Endometrium (tissue), 2 donors: ENCODE measurements at regions not wholly inside any gene's neighbourhood (a gene's known extent, or its start where the extent isn't known, plus 50 kb on each side); places are given as distances from the start of the nearest gene placed in this dataset.
A peak's percentile ranks its signal among the peaks of the same experiment; 100 is the strongest.

Source experiments
- FAIRE-seq: peaks from 2 replicates; lab custom pipeline; 2012; peaks lifted over from hg19 to GRCh38; lab: Jason Lieb, UNC
- donor health status: control.
- donor health status: control.

- FAIRE-seq, result no peak
Measured at GRCh38 chr21:16367079-16367478, 637.3 kb downstream of the USP25 start.

GRCh38 chr21:16370186-16370585 lies 640.4 kb downstream of the USP25 start:
- FAIRE-seq, result no peak

GRCh38 chr21:16372586-16372985 lies 642.8 kb downstream of the USP25 start:
- no peak for FAIRE-seq

GRCh38 chr21:16376673-16377072 lies 646.9 kb downstream of the USP25 start:
- FAIRE-seq, result peak; percentile 91

GRCh38 chr21:16377120-16377658 lies 647.4 kb downstream of the USP25 start:
- no peak for FAIRE-seq

- peak; percentile 31 for FAIRE-seq
Measured at GRCh38 chr21:16377857-16378256, 648.1 kb downstream of the USP25 start.

- FAIRE-seq, result no peak
Measured at GRCh38 chr21:16378525-16378924, 648.7 kb downstream of the USP25 start.

GRCh38 chr21:16388291-16388690 lies 658.5 kb downstream of the USP25 start:
- no peak for FAIRE-seq

GRCh38 chr21:16388911-16389560 lies 659.3 kb downstream of the USP25 start:
- no peak for FAIRE-seq

GRCh38 chr21:16389643-16390042 lies 659.9 kb downstream of the USP25 start:
- no peak for FAIRE-seq

GRCh38 chr21:16395285-16395684 lies 665.5 kb downstream of the USP25 start:
- FAIRE-seq, result no peak

- FAIRE-seq, result no peak
Measured at GRCh38 chr21:16402752-16403151, 673.0 kb downstream of the USP25 start.

- FAIRE-seq, result no peak
Measured at GRCh38 chr21:16404776-16405175, 675.0 kb downstream of the USP25 start.

GRCh38 chr21:16406355-16406754 lies 676.6 kb downstream of the USP25 start:
- FAIRE-seq, result no peak

- FAIRE-seq, result no peak
Measured at GRCh38 chr21:16407403-16408240, 677.8 kb downstream of the USP25 start.

GRCh38 chr21:16408280-16408679 lies 678.5 kb downstream of the USP25 start:
- FAIRE-seq, result peak; percentile 85

GRCh38 chr21:16409352-16409751 lies 679.6 kb downstream of the USP25 start:
- no peak for FAIRE-seq

GRCh38 chr21:16418226-16418625 lies 688.4 kb downstream of the USP25 start:
- FAIRE-seq, result peak; percentile 60

- FAIRE-seq, result no peak
Measured at GRCh38 chr21:16418642-16419041, 688.9 kb downstream of the USP25 start.

GRCh38 chr21:16419188-16419921 lies 689.6 kb downstream of the USP25 start:
- peak; percentile 37 for FAIRE-seq

GRCh38 chr21:16420031-16420724 lies 690.4 kb downstream of the USP25 start:
- FAIRE-seq, result peak; percentile 26

GRCh38 chr21:16421007-16421406 lies 691.2 kb downstream of the USP25 start:
- peak; percentile 66 for FAIRE-seq
